ENCODE measurements at regions not wholly inside any gene's neighbourhood (a gene's known extent, or its start where the extent isn't known, plus 50 kb on each side); places are given as distances from the start of the nearest gene placed in this dataset.

GRCh38 chr3:166104938-166105337, 267.7 kb upstream of the BCHE start:
- no peak overlapping the region for H3K4me3 ChIP-seq
- FAIRE-seq: peak; percentile 15
- H3K27ac ChIP-seq (ENCODE audit: extremely low read depth, low read depth, low read length): no peak overlapping the region
- no peaks in the 10 kb centered on the region for H3K9me3 ChIP-seq (replicated peaks; ENCODE audit: control insufficient read depth, insufficient read depth, low read depth, low read length)
- no peaks in the 10 kb centered on the region for H3K9me1 ChIP-seq (ENCODE audit: control insufficient read depth, insufficient read depth, low read length)
- no peak for ATAC-seq
- intact Hi-C loops (cut with micrococcal nuclease): no loop called here
- no peak for TF ChIP-seq ZNF445 (CRISPR knock-in tag; IDR thresholded peaks at IDR 0.05; ENCODE audit: low read depth)
- no peak for TF ChIP-seq MAFG (tag; conservative IDR thresholded peaks at IDR 0.05)
- TF ChIP-seq SRF (CRISPR knock-in tag; IDR thresholded peaks at IDR 0.05): no peak
- TF ChIP-seq, protein P1, sequence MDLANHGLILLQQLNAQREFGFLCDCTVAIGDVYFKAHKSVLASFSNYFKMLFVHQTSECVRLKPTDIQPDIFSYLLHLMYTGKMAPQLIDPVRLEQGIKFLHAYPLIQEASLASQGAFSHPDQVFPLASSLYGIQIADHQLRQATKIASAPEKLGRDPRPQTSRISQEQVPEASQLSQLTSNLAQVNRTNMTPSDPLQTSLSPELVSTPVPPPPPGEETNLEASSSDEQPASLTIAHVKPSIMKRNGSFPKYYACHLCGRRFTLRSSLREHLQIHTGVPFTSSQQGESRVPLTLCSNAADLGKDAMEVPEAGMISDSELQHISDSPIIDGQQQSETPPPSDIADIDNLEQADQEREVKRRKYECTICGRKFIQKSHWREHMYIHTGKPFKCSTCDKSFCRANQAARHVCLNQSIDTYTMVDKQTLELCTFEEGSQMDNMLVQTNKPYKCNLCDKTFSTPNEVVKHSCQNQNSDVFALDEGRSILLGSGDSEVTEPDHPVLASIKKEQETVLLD (IDR thresholded peaks at IDR 0.05): no peak
- TF ChIP-seq ATF4 (CRISPR knock-in tag; IDR thresholded peaks at IDR 0.05): no peak
- TF ChIP-seq HSF4 (CRISPR knock-in tag; IDR thresholded peaks at IDR 0.05; ENCODE audit: borderline replicate concordance): no peak
- TF ChIP-seq PTTG1 (tag; IDR thresholded peaks at IDR 0.05; ENCODE audit: low read depth): no peak
- no peak for TF ChIP-seq SAFB2 (IDR thresholded peaks at IDR 0.05; ENCODE audit: borderline replicate concordance, low read depth, low read length, severe bottlenecking)
- no peak for TF ChIP-seq XRCC5 (IDR thresholded peaks at IDR 0.05; ENCODE audit: low read depth, low read length)
- no peak for TF ChIP-seq ZNF347 (CRISPR knock-in tag; IDR thresholded peaks at IDR 0.05; ENCODE audit: low read depth)
- no peak for TF ChIP-seq NFE2L1 (tag; IDR thresholded peaks at IDR 0.05; ENCODE audit: borderline replicate concordance, low read depth)
- DNase-seq (ENCODE audit: extremely low read depth in 1 of 4, low spot score in 3 of 4): no peak
- CTCF ChIA-PET (ENCODE audit: low intra/inter-chr PET ratio): no interaction called here
- no peak overlapping the region for H3K9ac ChIP-seq (ENCODE audit: insufficient read depth in 1 of 2, low read depth in 2 of 2, low read length in 2 of 2)
- H3K4me1 ChIP-seq (replicated peaks in 1 of 2; ENCODE audit: control insufficient read depth in 2 of 2, insufficient read depth in 2 of 2, low read length in 2 of 2): no peaks in the 10 kb centered on the region
- no peaks in the 10 kb centered on the region for H3K36me3 ChIP-seq (ENCODE audit: control insufficient read depth, insufficient read depth, low read length)
- POLR2A ChIA-PET: no interaction called here
- no peak overlapping the region for H2AFZ ChIP-seq (ENCODE audit: low read depth, low read length)
- in situ Hi-C loops (cut with MboI): no loop called here
- BruUV-seq (replicated peaks): no TSS peak
- no peaks in the 10 kb centered on the region for H3K27me3 ChIP-seq (ENCODE audit: control insufficient read depth in 2 of 2, insufficient read depth in 2 of 2, low read length in 2 of 2)
- no peaks in the 10 kb centered on the region for H4K20me1 ChIP-seq (replicated peaks; ENCODE audit: control insufficient read depth, insufficient read depth, low read length)
- no peaks in the 10 kb centered on the region for H3K79me2 ChIP-seq (ENCODE audit: control insufficient read depth, insufficient read depth, low read length)
- H3K4me2 ChIP-seq (ENCODE audit: insufficient read depth, low read length): no peak overlapping the region

Data from K562 (cell line).